ENCODE measurements at regions not wholly inside any gene's neighbourhood (a gene's known extent, or its start where the extent isn't known, plus 50 kb on each side); places are given as distances from the start of the nearest gene placed in this dataset.
A peak's percentile ranks its signal among the peaks of the same experiment; 100 is the strongest.

GRCh38 chr1:22373252-22373651, 78.4 kb upstream of the ZBTB40 start:
- H3K27me3 ChIP-seq (ENCODE audit: insufficient read depth, low read length): peaks cover 20% of the 10 kb centered on the region
- H3K79me2 ChIP-seq (ENCODE audit: insufficient read depth, low read length): no peaks in the 10 kb centered on the region

GRCh38 chr1:22374001-22374400, 77.7 kb upstream of the ZBTB40 start:
- H2AFZ ChIP-seq (ENCODE audit: low read length): no peak overlapping the region
- peaks cover 4% of the 10 kb centered on the region for H3K9me3 ChIP-seq (ENCODE audit: low read depth, low read length)
- no peak overlapping the region for H3K27ac ChIP-seq (ENCODE audit: low read depth, low read length)
- peaks cover 18% of the 10 kb centered on the region for H3K27me3 ChIP-seq (ENCODE audit: insufficient read depth, low read length)
- H3K36me3 ChIP-seq (ENCODE audit: insufficient read depth, low read length): no peaks in the 10 kb centered on the region
- no peak overlapping the region for H3K4me2 ChIP-seq (ENCODE audit: insufficient read depth, low read length)
- H4K20me1 ChIP-seq (ENCODE audit: insufficient read depth, low read length): no peaks in the 10 kb centered on the region
- TF ChIP-seq CTCF (IDR thresholded peaks at IDR 0.05; ENCODE audit: extremely low read depth, low read depth, low read length): no peak
- no peaks in the 10 kb centered on the region for H3K4me1 ChIP-seq (ENCODE audit: insufficient read depth, low read length)
- no peaks in the 10 kb centered on the region for H3K79me2 ChIP-seq (ENCODE audit: insufficient read depth, low read length)
- no peak overlapping the region for H3K4me3 ChIP-seq (ENCODE audit: insufficient read depth, low read length)
- DNase-seq (ENCODE audit: insufficient read length, low spot score, missing footprints): no peak

More at GRCh38 chr1:22373252-22373651, 78.4 kb upstream of the ZBTB40 start:
- TF ChIP-seq CTCF (IDR thresholded peaks at IDR 0.05; ENCODE audit: extremely low read depth, low read depth, low read length): no peak
- Histone ChIP-seq H3K4me2 (ENCODE audit: insufficient read depth, low read length) (no peak overlapping the region), H3K27ac (ENCODE audit: low read depth, low read length) (no peak overlapping the region), H3K4me3 (ENCODE audit: insufficient read depth, low read length) (no peak overlapping the region), H3K36me3 (ENCODE audit: insufficient read depth, low read length) (no peaks in the 10 kb centered on the region), H4K20me1 (ENCODE audit: insufficient read depth, low read length) (no peaks in the 10 kb centered on the region), H3K4me1 (ENCODE audit: insufficient read depth, low read length) (no peaks in the 10 kb centered on the region), H3K9me3 (ENCODE audit: low read depth, low read length) (peaks cover 4% of the 10 kb centered on the region), H2AFZ (ENCODE audit: low read length) (no peak overlapping the region)
- DNase-seq (ENCODE audit: insufficient read length, low spot score, missing footprints): peak; percentile 45

GRCh38 chr1:22375601-22376000, 76.0 kb upstream of the ZBTB40 start:
- peaks cover 4% of the 10 kb centered on the region for H3K9me3 ChIP-seq (ENCODE audit: low read depth, low read length)
- H3K4me2 ChIP-seq (ENCODE audit: insufficient read depth, low read length): no peak overlapping the region
- no peak overlapping the region for H3K4me3 ChIP-seq (ENCODE audit: insufficient read depth, low read length)
- H3K36me3 ChIP-seq (ENCODE audit: insufficient read depth, low read length): no peaks in the 10 kb centered on the region
- no peaks in the 10 kb centered on the region for H3K4me1 ChIP-seq (ENCODE audit: insufficient read depth, low read length)
- no peak for TF ChIP-seq CTCF (IDR thresholded peaks at IDR 0.05; ENCODE audit: extremely low read depth, low read depth, low read length)
- no peaks in the 10 kb centered on the region for H4K20me1 ChIP-seq (ENCODE audit: insufficient read depth, low read length)
- peaks cover 6% of the 10 kb centered on the region for H3K27me3 ChIP-seq (ENCODE audit: insufficient read depth, low read length)
- no peak overlapping the region for H3K27ac ChIP-seq (ENCODE audit: low read depth, low read length)
- H3K79me2 ChIP-seq (ENCODE audit: insufficient read depth, low read length): no peaks in the 10 kb centered on the region
- no peak overlapping the region for H2AFZ ChIP-seq (ENCODE audit: low read length)
- DNase-seq (ENCODE audit: insufficient read length, low spot score, missing footprints): peak; percentile 68

- H3K4me3 ChIP-seq (ENCODE audit: insufficient read depth, low read length): no peak overlapping the region
- H3K9me3 ChIP-seq (ENCODE audit: low read depth, low read length): peaks cover 4% of the 10 kb centered on the region
- peaks cover 6% of the 10 kb centered on the region for H3K27me3 ChIP-seq (ENCODE audit: insufficient read depth, low read length)
- H3K36me3 ChIP-seq (ENCODE audit: insufficient read depth, low read length): no peaks in the 10 kb centered on the region
- TF ChIP-seq CTCF (IDR thresholded peaks at IDR 0.05; ENCODE audit: extremely low read depth, low read depth, low read length): no peak
- no peaks in the 10 kb centered on the region for H3K4me1 ChIP-seq (ENCODE audit: insufficient read depth, low read length)
- no peak overlapping the region for H2AFZ ChIP-seq (ENCODE audit: low read length)
- H3K4me2 ChIP-seq (ENCODE audit: insufficient read depth, low read length): no peak overlapping the region
- no peaks in the 10 kb centered on the region for H4K20me1 ChIP-seq (ENCODE audit: insufficient read depth, low read length)
- H3K79me2 ChIP-seq (ENCODE audit: insufficient read depth, low read length): no peaks in the 10 kb centered on the region
- no peak overlapping the region for H3K27ac ChIP-seq (ENCODE audit: low read depth, low read length)
- peak; percentile 80 for DNase-seq (ENCODE audit: insufficient read length, low spot score, missing footprints)
Observed at GRCh38 chr1:22376001-22376400, 75.7 kb upstream of the ZBTB40 start.

All from osteoblast (primary cell).